Testis (tissue), 2 donors: ENCODE measurements at regions not wholly inside any gene's neighbourhood (a gene's known extent, or its start where the extent isn't known, plus 50 kb on each side); places are given as distances from the start of the nearest gene placed in this dataset.

ENCODE experiments used
- DNase-seq: peaks from one replicate; pipeline ENCODE4 v3.0.0-alpha.2; 2019
- H3K27ac ChIP-seq, 2 donors: fragments of 200-600 bp; sonication (generic); one replicate each; pipeline ENCODE4 v1.5.1; 2019
- H3K27me3 ChIP-seq: fragments of 200-600 bp; sonication (generic); one replicate; pipeline ENCODE4 v1.5.1; 2019
- H3K36me3 ChIP-seq: fragments of 200-600 bp; sonication (generic); one replicate; pipeline ENCODE4 v1.5.1; 2017; ENCODE audit warnings: low read depth; ENCODE audit errors: missing control alignments
- H3K4me1 ChIP-seq: fragments of 200-600 bp; sonication (generic); one replicate; pipeline ENCODE4 v1.5.1; 2019
- H3K4me3 ChIP-seq, 2 donors: fragments of 200-600 bp; sonication (generic); one replicate each; pipeline ENCODE4 v1.5.1; 2017 to 2019
- H3K9me3 ChIP-seq: fragments of 200-600 bp; sonication (generic); one replicate; pipeline ENCODE4 v1.5.1; 2017
- CTCF ChIP-seq, 3 experiments: fragments of 450-650 bp in 2 of 3; fragments of 200-600 bp in 1 of 3; sonication (generic) in 1 of 3; IDR thresholded peaks; one replicate each; pipeline ENCODE4 v1.5.1; 2016 to 2019; ENCODE audit warnings: antibody characterized with exemption in 3 of 3, mild to moderate bottlenecking in 2 of 3, moderate library complexity in 1 of 3
- POLR2A ChIP-seq: fragments of 450-650 bp; IDR thresholded peaks from one replicate; pipeline ENCODE4 v1.6.1; 2017; ENCODE audit warnings: antibody characterized with exemption, mild to moderate bottlenecking, moderate library complexity
- WGBS, 2 donors: methylation state at CpG; one replicate each; pipeline ENCODE4 v1.1.5; 2018; 5-methylcytosine and 5-hydroxymethylcytosine counted together
- intact Hi-C: fragments of 100-400 bp; cut with DNase I; formaldehyde crosslinking; loops from one replicate; pipeline ENCODE4 v1.15.1; 2023; ENCODE audit warnings: low total_unique reads

GRCh38 chr10:128716181-128716580 is 590.0 kb upstream of the MKI67 start:
- intact Hi-C loops: no loop called here
- no peak for DNase-seq
- H3K27me3 ChIP-seq: no peaks in the 10 kb centered on the region
- H3K36me3 ChIP-seq: no peaks in the 10 kb centered on the region
- H3K4me1 ChIP-seq: no peaks in the 10 kb centered on the region
- no peak for TF ChIP-seq POLR2A
- no peak for TF ChIP-seq CTCF (IDR thresholded peaks at IDR 0.05)
- 82 to 89% methylated on average over 2 to 9 of the region's 9 CpGs for WGBS, 2 donors
- H3K4me3 ChIP-seq: no peak overlapping the region
- no peaks in the 10 kb centered on the region for H3K9me3 ChIP-seq
- H3K27ac ChIP-seq: no peak overlapping the region

DNA sequence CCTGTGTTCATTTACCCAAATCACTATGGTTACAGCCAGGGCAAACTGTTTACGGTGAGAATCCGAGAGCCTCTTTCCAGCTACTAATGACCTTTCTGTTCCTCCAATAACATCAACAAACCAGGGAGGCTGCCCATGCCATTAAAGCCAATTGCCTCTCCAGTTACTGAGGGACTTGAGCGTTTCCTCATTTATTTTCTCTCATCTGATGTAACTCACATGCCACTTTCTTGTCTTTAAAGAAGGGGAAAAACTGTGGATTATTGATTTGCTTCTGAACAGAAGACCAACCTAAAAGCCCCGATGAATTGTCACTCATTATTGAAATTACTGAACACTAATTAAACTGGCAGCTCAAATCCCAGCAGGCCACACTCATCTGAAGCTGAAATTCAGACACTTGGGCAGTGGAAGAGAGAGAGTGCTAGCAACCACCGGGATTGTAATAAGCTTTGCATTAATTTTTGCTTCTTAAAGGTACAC is 595.8 kb upstream of the MKI67 start:
- 68 to 71% methylated on average over 5 of the region's 5 CpGs for WGBS, 2 donors
- intact Hi-C loops: no loop called here
- H3K4me3 ChIP-seq: no peak overlapping the region
- H3K9me3 ChIP-seq: no peaks in the 10 kb centered on the region
- H3K27ac ChIP-seq: no peak overlapping the region
- DNase-seq: no peak
- H3K36me3 ChIP-seq: no peaks in the 10 kb centered on the region
- H3K4me1 ChIP-seq: no peaks in the 10 kb centered on the region
- no peak for TF ChIP-seq POLR2A
- no peak for TF ChIP-seq CTCF (IDR thresholded peaks at IDR 0.05)
- no peaks in the 10 kb centered on the region for H3K27me3 ChIP-seq

GRCh38 chr10:128722947-128723346 is 596.7 kb upstream of the MKI67 start:
- no peak for TF ChIP-seq POLR2A
- TF ChIP-seq CTCF (IDR thresholded peaks at IDR 0.05): no peak
- intact Hi-C loops: no loop called here
- no peaks in the 10 kb centered on the region for H3K4me1 ChIP-seq
- no peak overlapping the region for H3K27ac ChIP-seq
- WGBS, 2 donors: 91 to 92% methylated on average over 3 of the region's 3 CpGs
- no peaks in the 10 kb centered on the region for H3K27me3 ChIP-seq
- no peaks in the 10 kb centered on the region for H3K36me3 ChIP-seq
- DNase-seq: no peak
- no peaks in the 10 kb centered on the region for H3K9me3 ChIP-seq
- H3K4me3 ChIP-seq: no peak overlapping the region

GRCh38 chr10:128723631-128724205 is 597.5 kb upstream of the MKI67 start:
- no peaks in the 10 kb centered on the region for H3K9me3 ChIP-seq
- no peaks in the 10 kb centered on the region for H3K4me1 ChIP-seq
- no peak overlapping the region for H3K4me3 ChIP-seq
- H3K36me3 ChIP-seq: no peaks in the 10 kb centered on the region
- no peak for DNase-seq
- H3K27me3 ChIP-seq: no peaks in the 10 kb centered on the region
- no peak overlapping the region for H3K27ac ChIP-seq
- no peak for TF ChIP-seq POLR2A
- TF ChIP-seq CTCF (IDR thresholded peaks at IDR 0.05): no peak
- WGBS, 2 donors: 84 to 86% methylated on average over 13 to 14 of the region's 14 CpGs
- intact Hi-C loops: no loop called here

DNA sequence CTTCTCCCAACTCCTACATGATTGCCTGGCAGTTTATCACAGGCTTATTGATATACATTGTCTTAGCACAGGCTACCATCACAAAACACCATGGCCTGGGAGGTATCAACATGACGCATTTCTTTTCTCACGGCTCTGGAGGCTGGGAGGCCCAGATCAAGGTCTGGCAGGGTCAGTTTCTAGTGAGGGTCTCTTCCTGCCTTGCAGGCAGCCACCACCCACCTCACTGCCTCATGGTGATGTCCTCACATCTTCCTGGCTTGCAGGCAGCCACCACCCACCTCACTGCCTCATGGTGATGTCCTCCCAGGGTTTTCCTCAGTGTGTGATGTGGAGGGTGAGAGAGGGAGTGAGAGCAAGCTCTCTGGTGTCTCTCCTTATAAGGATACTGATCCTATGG is 599.3 kb upstream of the MKI67 start:
- H3K27ac ChIP-seq: no peak overlapping the region
- no peak for TF ChIP-seq CTCF (IDR thresholded peaks at IDR 0.05)
- TF ChIP-seq POLR2A: no peak
- 84 to 88% methylated on average over 2 of the region's 2 CpGs for WGBS, 2 donors

More for the DNA sequence above, 599.3 kb upstream of the MKI67 start:
- Histone ChIP-seq H3K4me3 (no peak overlapping the region), H3K36me3 (no peaks in the 10 kb centered on the region), H3K4me1 (no peaks in the 10 kb centered on the region), H3K27me3 (no peaks in the 10 kb centered on the region), H3K9me3 (no peaks in the 10 kb centered on the region)
- DNase-seq: no peak
- intact Hi-C loops: no loop called here
